NCI-H460 (cell line): ENCODE measurements at regions not wholly inside any gene's neighbourhood (a gene's known extent, or its start where the extent isn't known, plus 50 kb on each side); places are given as distances from the start of the nearest gene placed in this dataset.
"Not testable (repeated sequence)": the region's sequence is repeated elsewhere in the genome, so short reads cannot be mapped to it uniquely, and the experiment has no call there.

ENCODE experiments used
- DNase-seq: peaks from one replicate; pipeline ENCODE4 v3.0.0-alpha.2; 2016; ENCODE audit warnings: low read depth; ENCODE audit errors: extremely low read depth
- small RNA-seq, 2 experiments: library from RNA; depleted of rRNA; stranded (forward); fragments of <200 nt; gene quantifications; one replicate each; pipeline ENCODE3, GENCODE V24; 2014

DNA sequence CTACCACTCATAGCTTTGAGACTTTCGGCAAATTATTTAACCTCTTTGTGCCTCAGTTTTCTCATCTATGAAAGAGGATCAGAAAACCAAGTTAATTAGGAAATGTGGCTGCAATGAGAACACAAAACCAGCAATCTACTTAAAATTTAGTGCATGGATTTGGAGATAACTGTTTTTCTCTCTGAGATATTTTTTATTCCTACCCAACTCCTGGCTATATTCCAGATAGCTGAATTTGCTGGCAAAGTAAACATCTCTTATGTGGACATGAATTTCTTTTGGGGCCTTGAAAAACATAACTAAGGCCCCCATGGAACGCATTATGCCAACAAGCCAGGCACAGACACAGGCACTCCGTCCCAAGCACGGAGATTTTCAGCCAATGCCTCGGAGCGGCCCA is 53.4 kb upstream of the FOXN3 start:
- no peak for DNase-seq

DNA sequence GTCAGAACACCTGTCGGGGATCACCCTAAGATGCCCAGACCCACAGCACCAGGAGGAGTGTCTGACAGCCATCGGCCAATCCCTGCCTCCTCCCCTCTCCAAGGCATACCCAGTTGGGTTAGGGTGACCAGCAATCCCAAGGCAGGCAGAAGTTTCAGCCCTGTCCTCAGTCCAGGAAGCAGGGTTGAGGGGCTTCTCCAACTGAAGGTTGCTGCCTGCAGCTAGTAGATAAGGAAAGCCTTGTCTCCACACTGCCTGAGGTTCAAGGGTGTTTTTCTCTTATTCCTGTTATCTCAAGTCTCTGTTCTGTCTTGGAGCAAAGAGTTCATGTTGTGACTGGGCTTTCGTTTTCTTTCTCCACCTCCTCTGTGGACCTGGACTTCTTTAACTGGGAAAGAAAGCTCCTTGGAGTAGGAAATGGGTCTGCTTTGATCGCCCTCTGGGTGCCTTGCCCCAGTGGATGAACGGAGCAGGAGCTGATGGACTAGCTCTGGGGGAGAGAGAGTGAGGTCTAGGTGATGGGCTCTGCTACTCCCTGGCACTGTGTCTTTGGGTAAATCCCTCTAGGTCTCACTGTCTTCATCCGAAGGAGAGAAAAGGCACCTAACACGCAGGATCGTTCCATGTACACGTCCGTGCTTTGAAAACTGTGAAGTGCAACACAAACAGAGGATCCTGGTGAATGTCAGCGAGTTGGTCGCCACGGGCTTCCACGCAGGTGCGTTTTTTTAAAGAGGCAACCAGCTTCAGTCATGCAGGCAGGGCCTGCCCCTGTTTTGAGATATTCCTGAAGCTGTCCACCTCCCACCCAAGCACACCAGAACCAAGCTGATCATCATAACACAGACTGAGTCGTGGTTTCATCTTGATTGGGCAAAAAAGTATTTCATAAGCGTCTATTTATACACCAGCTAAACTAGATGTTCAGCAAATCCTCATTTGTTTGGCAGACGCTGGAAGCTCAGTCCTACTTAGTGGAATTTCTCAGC is 52.5 kb upstream of the FOXN3 start:
- no peak for DNase-seq

DNA sequence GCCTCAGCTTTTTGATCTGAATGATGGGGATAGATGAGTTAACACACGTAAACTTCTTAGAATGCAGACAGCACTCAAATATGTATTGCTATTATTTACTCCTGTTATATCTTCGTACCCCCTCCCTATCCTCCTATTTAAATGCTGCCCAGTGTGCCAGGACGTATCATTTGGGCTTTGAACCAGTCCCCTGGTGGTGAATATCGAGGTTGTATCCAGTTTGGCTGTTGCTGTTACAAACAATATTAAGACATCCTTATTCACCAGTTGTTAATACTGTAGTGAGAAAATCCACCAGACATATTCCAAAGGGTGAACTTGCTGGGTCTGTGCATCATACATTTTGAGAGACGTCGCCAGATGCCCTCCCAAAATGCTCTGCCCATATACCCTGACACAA is 51.5 kb upstream of the FOXN3 start:
- no peak for DNase-seq

DNA sequence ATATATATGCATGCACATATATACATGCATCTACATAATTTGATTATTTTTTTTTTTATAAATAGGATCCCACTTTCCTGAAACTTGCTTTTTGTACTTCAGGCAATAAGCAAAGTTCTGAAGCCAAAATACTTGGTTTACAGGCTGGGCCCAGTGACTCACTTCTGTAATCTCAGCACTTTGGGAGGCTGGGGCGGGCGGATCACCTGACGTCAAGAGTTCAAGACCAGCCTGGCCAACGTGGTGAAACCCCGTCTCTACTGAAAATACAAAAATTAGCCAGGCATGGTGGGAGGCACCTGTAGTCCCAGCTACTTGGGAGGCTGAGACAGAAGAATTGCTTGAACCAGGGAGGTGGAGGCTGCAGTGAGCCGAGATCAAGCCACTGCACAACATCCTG is 51.0 kb upstream of the FOXN3 start:
- not testable (repeated sequence) for DNase-seq

DNA sequence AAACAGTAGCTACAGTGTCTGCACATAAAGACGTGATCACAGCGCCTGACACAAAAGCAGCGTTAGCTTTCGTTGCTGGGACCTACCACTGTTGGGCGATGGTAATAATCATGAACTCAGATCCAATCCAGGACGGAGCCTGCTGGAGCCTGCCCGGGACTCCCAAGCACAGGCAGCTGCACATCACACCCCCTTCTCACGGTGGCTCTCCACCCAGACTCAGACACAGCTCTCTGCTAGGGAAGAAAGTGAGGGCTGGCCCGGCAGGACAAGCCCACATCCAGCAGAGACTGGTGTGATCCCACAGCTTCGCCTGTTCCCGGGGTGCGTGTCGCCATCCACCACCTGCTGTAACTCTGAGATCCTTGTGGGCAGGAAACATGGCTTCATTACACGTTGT is 49.9 kb upstream of the FOXN3 start:
- no peak for DNase-seq

Small RNAs in the stretch of these regions (small RNA-seq; reads per million reads assigned to genes)
- gene RF00019 (0 reads per million in 2 experiments), gene RN7SKP107 (0 to 0.12 reads per million in 2 experiments)
